ENCODE measurements at regions not wholly inside any gene's neighbourhood (a gene's known extent, or its start where the extent isn't known, plus 50 kb on each side); places are given as distances from the start of the nearest gene placed in this dataset.

DNA sequence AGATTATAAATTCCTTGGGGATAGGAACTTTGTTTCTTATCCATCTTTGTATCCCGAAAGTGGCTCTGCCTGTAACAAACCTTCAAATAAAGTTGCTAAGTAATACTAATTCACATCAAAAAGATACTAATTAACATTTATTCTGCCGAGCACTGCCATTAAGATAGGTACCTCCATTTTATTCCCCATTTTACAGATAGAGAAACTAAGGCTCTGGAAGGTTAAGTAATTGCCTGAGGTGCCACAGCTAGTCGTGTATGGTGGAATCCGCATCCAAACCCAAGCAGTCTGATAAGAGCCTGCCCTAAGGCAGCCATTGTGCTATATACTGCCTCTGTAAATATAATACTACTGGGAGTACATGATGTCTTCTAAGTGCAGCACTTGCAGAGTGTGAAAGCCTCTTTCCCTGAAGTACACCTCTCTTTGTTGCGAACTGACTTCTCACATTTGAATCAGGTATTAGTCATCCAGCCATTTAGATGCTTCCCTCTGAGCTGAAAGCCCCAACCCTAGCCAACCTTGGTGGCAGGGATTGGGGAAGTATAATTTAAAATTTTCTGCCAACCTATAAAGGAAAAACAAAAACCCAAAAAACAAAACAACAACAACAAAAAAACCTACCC lies 78.5 kb upstream of the CHD2 start:
- no peak for TF ChIP-seq TCF7L2 (IDR thresholded peaks at IDR 0.05; ENCODE audit: borderline replicate concordance, extremely low read depth, insufficient read depth, insufficient read length)
- TF ChIP-seq, protein P1, sequence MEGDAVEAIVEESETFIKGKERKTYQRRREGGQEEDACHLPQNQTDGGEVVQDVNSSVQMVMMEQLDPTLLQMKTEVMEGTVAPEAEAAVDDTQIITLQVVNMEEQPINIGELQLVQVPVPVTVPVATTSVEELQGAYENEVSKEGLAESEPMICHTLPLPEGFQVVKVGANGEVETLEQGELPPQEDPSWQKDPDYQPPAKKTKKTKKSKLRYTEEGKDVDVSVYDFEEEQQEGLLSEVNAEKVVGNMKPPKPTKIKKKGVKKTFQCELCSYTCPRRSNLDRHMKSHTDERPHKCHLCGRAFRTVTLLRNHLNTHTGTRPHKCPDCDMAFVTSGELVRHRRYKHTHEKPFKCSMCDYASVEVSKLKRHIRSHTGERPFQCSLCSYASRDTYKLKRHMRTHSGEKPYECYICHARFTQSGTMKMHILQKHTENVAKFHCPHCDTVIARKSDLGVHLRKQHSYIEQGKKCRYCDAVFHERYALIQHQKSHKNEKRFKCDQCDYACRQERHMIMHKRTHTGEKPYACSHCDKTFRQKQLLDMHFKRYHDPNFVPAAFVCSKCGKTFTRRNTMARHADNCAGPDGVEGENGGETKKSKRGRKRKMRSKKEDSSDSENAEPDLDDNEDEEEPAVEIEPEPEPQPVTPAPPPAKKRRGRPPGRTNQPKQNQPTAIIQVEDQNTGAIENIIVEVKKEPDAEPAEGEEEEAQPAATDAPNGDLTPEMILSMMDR (IDR thresholded peaks at IDR 0.05 in 2 of 3, conservative IDR thresholded peaks at IDR 0.05 in 1 of 3; ENCODE audit: borderline replicate concordance in 1 of 3, insufficient read depth in 1 of 3, low read depth in 2 of 3, low read length in 2 of 3) = no peak
- peak; percentile 44; the same call in 1 of the 2 replicates for TF ChIP-seq JUND (IDR thresholded peaks at IDR 0.05)
- no peak for TF ChIP-seq EGR1 (IDR thresholded peaks at IDR 0.05; ENCODE audit: low read depth)
- TF ChIP-seq SP1 (IDR thresholded peaks at IDR 0.05; ENCODE audit: low read depth) = no peak
- TF ChIP-seq, protein P2, sequence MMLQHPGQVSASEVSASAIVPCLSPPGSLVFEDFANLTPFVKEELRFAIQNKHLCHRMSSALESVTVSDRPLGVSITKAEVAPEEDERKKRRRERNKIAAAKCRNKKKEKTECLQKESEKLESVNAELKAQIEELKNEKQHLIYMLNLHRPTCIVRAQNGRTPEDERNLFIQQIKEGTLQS (IDR thresholded peaks at IDR 0.05) = no peak
- no peak for TF ChIP-seq RAD21 (IDR thresholded peaks at IDR 0.05; ENCODE audit: low read depth)
- TF ChIP-seq EZH2 (IDR thresholded peaks at IDR 0.05) = no peak
- TF ChIP-seq EZH2phosphoT487 (IDR thresholded peaks at IDR 0.05; ENCODE audit: borderline replicate concordance) = no peak
- peak; percentile 37 for TF ChIP-seq POLR2AphosphoS5 (IDR thresholded peaks at IDR 0.05; ENCODE audit: low read depth, low read length)
- TF ChIP-seq, protein P3, sequence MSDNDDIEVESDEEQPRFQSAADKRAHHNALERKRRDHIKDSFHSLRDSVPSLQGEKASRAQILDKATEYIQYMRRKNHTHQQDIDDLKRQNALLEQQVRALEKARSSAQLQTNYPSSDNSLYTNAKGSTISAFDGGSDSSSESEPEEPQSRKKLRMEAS (IDR thresholded peaks at IDR 0.05) = 0 out of 2 replicates have a peak, but pooled peaks have one; percentile 15
- no peak for TF ChIP-seq YY1 (IDR thresholded peaks at IDR 0.05; ENCODE audit: extremely low read depth, insufficient replicate concordance, low read depth, low read length)
- TF ChIP-seq, protein P4, sequence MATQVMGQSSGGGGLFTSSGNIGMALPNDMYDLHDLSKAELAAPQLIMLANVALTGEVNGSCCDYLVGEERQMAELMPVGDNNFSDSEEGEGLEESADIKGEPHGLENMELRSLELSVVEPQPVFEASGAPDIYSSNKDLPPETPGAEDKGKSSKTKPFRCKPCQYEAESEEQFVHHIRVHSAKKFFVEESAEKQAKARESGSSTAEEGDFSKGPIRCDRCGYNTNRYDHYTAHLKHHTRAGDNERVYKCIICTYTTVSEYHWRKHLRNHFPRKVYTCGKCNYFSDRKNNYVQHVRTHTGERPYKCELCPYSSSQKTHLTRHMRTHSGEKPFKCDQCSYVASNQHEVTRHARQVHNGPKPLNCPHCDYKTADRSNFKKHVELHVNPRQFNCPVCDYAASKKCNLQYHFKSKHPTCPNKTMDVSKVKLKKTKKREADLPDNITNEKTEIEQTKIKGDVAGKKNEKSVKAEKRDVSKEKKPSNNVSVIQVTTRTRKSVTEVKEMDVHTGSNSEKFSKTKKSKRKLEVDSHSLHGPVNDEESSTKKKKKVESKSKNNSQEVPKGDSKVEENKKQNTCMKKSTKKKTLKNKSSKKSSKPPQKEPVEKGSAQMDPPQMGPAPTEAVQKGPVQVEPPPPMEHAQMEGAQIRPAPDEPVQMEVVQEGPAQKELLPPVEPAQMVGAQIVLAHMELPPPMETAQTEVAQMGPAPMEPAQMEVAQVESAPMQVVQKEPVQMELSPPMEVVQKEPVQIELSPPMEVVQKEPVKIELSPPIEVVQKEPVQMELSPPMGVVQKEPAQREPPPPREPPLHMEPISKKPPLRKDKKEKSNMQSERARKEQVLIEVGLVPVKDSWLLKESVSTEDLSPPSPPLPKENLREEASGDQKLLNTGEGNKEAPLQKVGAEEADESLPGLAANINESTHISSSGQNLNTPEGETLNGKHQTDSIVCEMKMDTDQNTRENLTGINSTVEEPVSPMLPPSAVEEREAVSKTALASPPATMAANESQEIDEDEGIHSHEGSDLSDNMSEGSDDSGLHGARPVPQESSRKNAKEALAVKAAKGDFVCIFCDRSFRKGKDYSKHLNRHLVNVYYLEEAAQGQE (IDR thresholded peaks at IDR 0.05; ENCODE audit: low read depth) = no peak

Measured in HCT116 (cell line).